HG03521 (cell line): ENCODE measurements at regions not wholly inside any gene's neighbourhood (a gene's known extent, or its start where the extent isn't known, plus 50 kb on each side); places are given as distances from the start of the nearest gene placed in this dataset.

Source experiments
- ATAC-seq: cut with Tn5 transposase; IDR thresholded peaks from one replicate; pipeline ENCODE4 v1.9.1; 2021; ENCODE audit warnings: mild to moderate bottlenecking, moderate library complexity; ENCODE audit not compliant: unreplicated experiment

DNA sequence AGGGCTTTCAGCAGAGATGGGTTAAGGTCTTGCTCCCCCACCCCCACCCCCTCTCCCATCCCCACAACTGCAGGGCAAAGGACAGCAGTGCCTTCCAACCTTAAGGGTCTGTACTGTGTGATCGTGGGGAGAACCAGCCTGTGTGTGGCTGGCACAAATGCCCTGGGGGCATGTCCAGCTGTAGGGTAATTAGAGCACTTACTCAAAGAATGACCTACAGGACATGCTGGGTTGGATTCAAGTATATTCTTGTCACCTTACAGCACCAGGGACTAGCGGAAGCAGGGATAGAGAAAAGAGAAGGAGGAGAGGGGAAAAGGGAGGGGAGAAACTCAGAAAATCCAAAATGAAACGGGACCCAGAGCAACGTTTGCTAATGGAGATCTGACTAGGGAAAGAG, 191.3 kb upstream of the GATB start:
- ATAC-seq, result no peak

DNA sequence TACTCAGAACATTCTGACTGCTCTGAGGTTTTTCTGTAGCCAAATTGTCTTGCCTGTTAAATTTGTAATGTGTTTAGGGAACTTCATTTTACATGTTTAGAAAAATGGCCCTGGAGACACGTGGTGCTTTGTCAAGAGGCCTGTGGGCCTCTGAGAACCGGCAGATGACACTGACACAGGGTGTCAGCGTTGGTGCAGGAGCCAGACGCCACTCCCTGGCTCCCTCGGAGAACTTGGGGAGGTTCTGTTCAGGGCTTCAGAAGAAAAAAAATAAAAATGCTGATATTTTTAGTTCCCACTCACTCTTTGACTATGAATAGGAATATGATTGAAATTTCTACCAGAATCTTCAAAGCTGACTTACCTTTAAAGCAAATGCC, 190.9 kb upstream of the GATB start:
- ATAC-seq, result no peak

DNA sequence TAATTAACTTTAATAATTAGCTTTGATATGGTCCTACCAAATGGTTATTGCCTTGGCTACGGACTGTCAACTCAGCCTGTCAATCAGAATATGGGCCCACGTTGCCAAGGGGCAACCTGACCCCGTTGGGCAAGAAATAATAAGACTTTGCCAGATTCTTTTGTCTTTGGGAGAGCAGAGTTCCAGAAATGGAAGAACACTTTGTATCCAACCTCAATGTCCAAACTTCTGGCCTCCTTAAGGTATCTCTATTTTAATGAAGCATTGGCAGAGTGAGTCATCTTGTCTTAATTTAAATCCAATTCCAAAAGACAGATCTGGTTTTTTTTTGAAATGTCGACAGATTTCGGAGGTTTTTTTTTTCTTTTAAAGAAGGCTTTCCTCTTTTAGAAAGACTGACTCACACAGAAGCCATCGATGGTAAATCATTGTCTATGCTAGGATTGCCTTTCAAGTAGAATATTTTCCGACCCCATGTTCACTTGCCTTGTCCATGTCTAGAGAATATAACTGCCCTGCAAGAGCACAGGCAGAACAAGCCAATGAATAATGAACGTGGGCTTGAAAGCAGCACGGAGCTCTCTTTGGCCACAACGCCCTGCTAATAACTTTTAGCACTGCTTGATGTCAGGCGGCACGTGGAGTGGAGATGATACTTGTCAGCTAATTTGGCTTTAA, 190.3 kb upstream of the GATB start:
- ATAC-seq, result no peak

DNA sequence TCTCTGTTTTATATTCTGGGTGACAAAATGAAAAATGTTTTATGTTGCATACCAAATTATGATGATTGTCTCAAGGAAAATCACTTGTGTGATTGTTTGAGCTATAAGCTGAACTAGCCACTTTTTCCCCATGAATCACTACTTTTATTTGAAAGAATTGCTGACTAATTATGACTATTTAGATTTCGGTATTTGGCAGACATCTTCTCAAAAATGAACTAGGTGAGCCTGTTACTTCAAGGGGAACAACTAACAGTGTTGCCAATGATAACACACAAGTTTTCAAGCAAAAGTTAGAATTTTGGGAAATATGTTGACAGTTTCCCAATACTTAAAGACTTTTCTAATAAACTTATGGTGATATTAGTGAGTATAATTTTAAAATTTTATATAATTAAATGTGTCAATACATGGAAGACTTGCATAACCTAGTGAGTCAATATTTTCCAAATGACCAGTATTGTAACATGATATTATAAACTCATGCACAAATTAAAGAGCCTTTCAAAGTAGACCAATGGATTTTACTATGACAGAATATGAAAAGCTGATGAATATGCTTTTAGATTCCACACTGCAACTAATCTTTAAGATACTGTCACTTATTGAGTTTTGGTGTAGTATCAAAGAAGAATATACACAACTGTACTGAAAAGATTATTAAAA, 187.7 kb upstream of the GATB start:
- no peak for ATAC-seq

GRCh38 chr4:151946718-151947117, 185.9 kb upstream of the GATB start:
- no peak for ATAC-seq

- no peak for ATAC-seq
These were observed 182.2 kb upstream of the GATB start for GRCh38 chr4:151942971-151943370.

DNA sequence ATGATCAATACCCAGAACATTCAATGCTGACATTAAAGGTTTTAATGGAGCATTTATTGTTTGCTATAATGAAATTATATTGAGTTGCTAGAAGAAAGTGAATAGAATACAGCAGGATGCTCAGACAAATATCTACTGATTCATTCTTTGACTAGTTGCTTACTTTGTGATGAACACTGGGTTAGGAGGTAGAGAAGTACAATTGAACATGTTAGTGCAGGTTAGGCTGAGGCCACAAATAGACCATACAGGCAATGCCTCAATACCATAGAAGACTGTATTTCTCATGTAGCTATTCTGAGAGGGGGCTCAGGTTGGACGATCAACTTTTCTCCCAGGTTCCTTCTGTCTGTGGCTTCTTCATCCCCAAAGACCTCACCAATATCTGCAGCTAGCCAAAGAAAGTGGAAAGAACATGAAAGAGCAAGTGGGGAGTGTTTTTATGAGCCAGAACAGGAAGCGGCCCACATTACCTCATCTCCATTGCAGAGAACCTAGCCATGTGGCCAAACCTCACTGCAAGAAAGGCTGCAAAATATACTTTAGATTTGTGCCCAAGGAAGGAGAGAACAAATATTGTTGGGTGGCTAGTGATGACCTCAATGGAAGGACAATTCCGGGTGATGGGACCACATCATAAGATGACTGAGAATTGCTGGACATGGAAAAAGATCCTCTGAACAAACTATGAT, 180.3 kb upstream of the GATB start:
- no peak for ATAC-seq

- no peak for ATAC-seq
These were observed 179.5 kb upstream of the GATB start for GRCh38 chr4:151940291-151940690.

DNA sequence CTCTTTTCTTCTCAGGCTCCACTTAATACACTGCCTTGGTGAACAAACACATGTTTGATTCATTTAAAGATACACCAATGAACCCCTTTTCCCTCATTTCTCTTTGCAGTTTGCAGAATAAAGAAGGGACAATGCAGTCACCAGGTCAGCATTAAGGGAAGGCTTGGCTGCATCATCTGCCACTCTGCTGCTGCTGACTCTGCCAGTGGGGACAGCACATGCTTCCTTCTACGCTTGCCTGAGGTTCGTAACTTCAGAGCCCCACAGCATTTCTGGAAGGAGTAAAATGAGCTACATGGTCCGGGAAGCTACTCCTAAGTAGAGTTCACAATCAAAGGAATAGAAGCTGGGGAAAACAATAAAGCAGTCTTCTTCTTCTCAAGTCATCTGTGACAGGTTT, 178.9 kb upstream of the GATB start:
- ATAC-seq, result no peak

GRCh38 chr4:151935411-151935810, 174.6 kb upstream of the GATB start:
- no peak for ATAC-seq

DNA sequence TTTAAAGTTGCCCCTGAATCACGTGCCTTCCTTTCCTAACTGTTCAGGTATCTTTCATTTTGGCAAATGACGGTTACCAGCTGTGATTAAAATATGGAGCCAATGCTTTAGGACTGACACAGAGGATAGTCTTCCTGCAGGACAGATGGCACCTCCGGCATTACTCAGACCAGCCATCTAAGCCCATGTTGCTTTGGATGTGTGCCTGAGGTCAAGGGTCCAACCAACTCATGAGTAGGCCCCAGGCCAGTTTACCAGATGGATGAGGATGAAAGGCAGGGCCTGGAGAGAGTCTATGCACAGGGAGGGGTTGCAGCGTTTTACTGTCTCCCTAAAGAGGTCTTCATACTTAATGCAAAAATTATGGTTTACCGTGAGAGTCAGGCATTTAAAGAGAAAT, 174.0 kb upstream of the GATB start:
- no peak for ATAC-seq

GRCh38 chr4:151933122-151933827, 172.5 kb upstream of the GATB start:
- no peak for ATAC-seq

DNA sequence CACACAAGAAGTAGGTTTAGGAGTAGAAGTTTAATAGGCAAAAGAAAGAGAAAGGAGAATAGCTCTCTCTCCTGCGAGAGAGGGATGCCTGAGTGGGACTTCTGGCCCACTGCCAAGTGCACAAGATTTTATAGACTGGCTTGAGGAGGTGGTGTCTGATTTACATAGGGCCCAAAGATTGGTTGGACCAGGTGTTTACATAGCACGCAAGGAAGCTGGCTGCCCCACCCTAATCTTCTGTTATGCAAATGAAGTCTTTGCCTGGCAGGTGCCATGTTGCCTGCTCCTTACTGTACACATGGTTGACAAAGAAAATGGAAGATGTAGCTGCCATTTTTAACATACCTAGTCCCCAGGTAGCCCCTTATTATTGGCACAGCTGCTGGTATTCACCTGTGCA, 170.8 kb upstream of the GATB start:
- no peak for ATAC-seq

DNA sequence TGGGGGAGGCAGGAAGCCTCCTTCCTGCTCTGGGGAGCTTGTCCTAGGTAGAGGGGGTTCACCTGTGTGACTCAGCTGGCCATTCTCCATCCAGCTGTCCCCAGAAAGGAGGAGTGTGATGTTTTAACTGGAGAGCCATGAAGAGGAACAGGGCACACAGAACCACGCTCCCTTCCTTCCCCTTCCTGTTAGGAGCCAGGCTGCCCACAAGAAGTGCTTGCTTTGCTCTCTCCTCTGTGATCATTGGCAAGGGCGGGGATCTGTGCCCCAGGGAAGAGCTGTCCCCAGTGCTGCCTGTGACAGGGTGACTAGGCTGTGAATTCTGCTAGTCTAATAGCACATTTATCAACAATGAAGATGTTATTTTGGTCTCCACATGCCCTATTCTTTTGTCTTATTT, 169.6 kb upstream of the GATB start:
- ATAC-seq, result no peak

DNA sequence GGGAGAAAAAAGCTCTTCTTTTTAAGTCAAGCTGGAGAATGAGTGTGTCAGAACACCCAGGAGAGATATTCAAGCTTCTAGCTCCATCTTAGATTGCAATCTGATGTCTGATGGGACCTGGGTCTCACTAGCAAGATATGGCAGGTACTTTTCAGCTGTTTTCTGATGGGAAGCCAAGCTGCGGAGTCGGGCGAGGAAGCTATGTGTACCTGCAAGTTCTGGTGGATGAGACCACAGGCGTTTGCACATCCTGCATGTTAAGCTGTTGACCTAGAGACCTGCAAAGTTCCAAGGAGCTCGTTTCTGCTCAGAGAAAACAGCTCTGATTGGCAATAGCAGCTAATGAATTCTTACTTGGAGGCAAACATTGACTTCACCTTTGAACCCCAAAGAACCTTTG, 167.3 kb upstream of the GATB start:
- no peak for ATAC-seq

DNA sequence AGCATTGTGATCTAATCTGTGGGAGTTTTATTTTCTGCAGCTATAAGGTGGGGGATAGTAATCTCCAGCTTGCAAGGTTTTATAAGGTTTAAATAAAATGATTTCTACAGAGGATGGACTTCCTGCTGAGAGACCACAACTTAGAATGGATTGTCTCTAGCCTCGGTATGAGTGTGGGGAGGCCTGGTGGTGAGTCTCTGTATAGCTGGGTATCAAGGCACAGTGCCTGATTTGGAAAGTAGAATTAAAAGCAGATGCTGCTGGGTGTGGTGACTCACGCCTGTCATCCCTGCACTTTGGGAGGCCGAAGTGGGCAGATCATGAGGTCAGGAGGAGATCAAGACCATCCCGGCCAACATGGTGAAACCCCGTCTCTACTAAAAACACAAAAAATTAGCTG, 162.0 kb upstream of the GATB start:
- no peak for ATAC-seq

DNA sequence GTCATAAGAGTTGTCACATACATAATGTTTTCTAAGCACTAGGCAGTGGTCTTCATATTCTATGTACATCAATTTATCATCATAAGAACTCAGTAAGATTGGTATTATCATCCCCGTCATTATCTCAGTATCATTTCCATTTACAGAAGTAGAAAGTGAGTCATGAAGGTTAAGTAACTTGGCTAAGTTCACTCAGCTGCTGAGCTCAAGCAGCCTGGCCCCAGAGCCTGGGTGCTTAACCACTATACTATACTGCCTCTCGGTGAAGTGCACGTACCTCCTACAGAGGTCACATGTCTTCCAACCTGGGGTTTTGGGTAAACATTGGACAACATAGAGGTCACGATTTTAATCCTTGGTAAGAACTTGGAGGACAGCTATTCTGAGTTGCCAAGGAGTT, 161.5 kb upstream of the GATB start:
- no peak for ATAC-seq

- ATAC-seq, result no peak
These were observed 161.0 kb upstream of the GATB start for GRCh38 chr4:151921811-151922210.

- no peak for ATAC-seq
These were observed 160.6 kb upstream of the GATB start for GRCh38 chr4:151921386-151921785.

DNA sequence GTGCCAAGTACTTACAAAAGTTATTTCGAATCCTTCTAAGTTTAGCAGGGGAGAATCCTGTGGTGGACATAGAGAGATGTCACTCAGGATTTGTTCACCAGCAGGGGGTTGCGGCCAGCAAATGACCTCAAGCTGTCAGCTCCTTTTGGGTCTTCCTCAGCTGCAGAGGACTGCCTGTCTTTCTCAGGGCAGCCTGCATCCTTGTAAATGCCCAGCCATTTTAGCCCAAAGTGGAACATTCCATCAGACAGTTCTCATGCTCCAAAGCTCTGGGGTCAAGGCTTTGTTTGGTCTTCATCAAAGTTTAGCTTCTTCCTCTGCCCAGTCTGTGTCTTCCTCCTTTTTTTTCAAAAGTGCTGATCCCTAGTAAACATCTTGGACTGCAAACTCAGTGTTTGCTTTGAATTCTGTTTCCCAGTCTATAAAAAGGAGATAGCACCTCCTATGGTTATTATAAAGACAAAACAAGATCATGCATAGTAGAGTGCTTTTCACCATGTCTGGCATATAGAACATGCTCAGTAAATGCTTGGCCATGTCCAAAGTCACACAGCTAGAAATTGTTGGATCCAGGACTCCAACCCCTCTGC, 156.4 kb upstream of the GATB start:
- no peak for ATAC-seq

DNA sequence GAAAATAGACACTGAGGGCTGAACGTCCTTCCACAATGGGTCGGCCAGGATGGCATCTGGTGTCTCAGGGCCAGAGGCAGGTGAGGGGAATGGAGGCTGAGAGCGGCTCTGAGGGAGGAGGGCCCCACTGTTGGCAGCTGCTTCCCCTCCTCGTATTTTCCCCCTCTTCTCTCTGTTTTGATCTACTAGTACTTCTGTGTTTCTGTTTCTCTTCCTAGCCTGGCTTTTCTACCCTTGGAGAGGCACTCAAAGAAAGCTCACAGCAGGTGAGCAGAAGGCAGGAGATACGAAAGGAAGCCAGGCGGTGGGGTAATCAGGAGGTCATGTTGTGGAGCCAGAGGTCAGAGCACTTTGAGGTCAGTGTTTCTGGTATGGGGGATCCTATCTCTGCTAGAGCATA, 151.8 kb upstream of the GATB start:
- no peak for ATAC-seq
